ENCODE measurements at regions not wholly inside any gene's neighbourhood (a gene's known extent, or its start where the extent isn't known, plus 50 kb on each side); places are given as distances from the start of the nearest gene placed in this dataset.
"Not testable (repeated sequence)": the region's sequence is repeated elsewhere in the genome, so short reads cannot be mapped to it uniquely, and the experiment has no call there.

- Histone ChIP-seq H3K27me3 (no peaks in the 10 kb centered on the region), H3K36me3 (no peaks in the 10 kb centered on the region), H3K9me3 (no peaks in the 10 kb centered on the region), H3K4me3 (no peak overlapping the region), H3K4me1 (no peaks in the 10 kb centered on the region), H3K27ac (no peak overlapping the region)
- no peak for DNase-seq
- in situ Hi-C loops (cut with MboI; ENCODE audit: low pct_ligation_motif_present in 1 of 4, low pct_unique_long_range_greater_than_20kb in 1 of 4, low sequenced_read_pairs in 3 of 4) (no loop called here), intact Hi-C loops (cut with DNase I; ENCODE audit: low total_unique reads) (no loop called here)
- TF ChIP-seq POLR2A (IDR thresholded peaks at IDR 0.05) (no peak), EP300 (IDR thresholded peaks at IDR 0.05; ENCODE audit: low read depth) (no peak), POLR2AphosphoS5 (IDR thresholded peaks at IDR 0.05) (no peak), CTCF (IDR thresholded peaks at IDR 0.05) (no peak)
These were observed 190.3 kb upstream of the TAPT1 start for GRCh38 chr4:16416601-16417000.

- TF ChIP-seq EP300 (IDR thresholded peaks at IDR 0.05; ENCODE audit: low read depth) (no peak), POLR2AphosphoS5 (IDR thresholded peaks at IDR 0.05) (no peak), CTCF (IDR thresholded peaks at IDR 0.05) (no peak), POLR2A (IDR thresholded peaks at IDR 0.05) (no peak)
- in situ Hi-C loops (cut with MboI; ENCODE audit: low pct_ligation_motif_present in 1 of 4, low pct_unique_long_range_greater_than_20kb in 1 of 4, low sequenced_read_pairs in 3 of 4) = no loop called here
- H3K9me3 ChIP-seq = no peaks in the 10 kb centered on the region
These were observed 189.5 kb upstream of the TAPT1 start for GRCh38 chr4:16415751-16416150.

GRCh38 chr4:16413814-16414555 is 187.7 kb upstream of the TAPT1 start:
- WGBS, 2 donors (ENCODE audit: low coverage in 1 of 2) = 82 to 84% methylated on average over 10 of the region's 10 CpGs
- Histone ChIP-seq H3K27me3 (no peaks in the 10 kb centered on the region), H3K27ac (no peak overlapping the region), H3K36me3 (no peaks in the 10 kb centered on the region), H3K9me3 (no peaks in the 10 kb centered on the region), H3K4me3 (no peak overlapping the region), H3K4me1 (no peaks in the 10 kb centered on the region)
- DNase-seq = no peak
- TF ChIP-seq POLR2AphosphoS5 (IDR thresholded peaks at IDR 0.05) (no peak), EP300 (IDR thresholded peaks at IDR 0.05; ENCODE audit: low read depth) (no peak), CTCF (IDR thresholded peaks at IDR 0.05) (no peak), POLR2A (IDR thresholded peaks at IDR 0.05) (no peak)
- in situ Hi-C loops (cut with MboI; ENCODE audit: low pct_ligation_motif_present in 1 of 4, low pct_unique_long_range_greater_than_20kb in 1 of 4, low sequenced_read_pairs in 3 of 4) = no loop called here
- intact Hi-C loops (cut with DNase I; ENCODE audit: low total_unique reads) = no loop called here

More at GRCh38 chr4:16415751-16416150, 189.5 kb upstream of the TAPT1 start:
- Histone ChIP-seq H3K27ac (no peak overlapping the region), H3K4me1 (no peaks in the 10 kb centered on the region), H3K4me3 (no peak overlapping the region), H3K27me3 (no peaks in the 10 kb centered on the region), H3K36me3 (no peaks in the 10 kb centered on the region)
- intact Hi-C loops (cut with DNase I; ENCODE audit: low total_unique reads) = no loop called here
- no peak for DNase-seq

GRCh38 chr4:16411501-16412085 is 185.3 kb upstream of the TAPT1 start:
- Histone ChIP-seq H3K4me3 (no peak overlapping the region), H3K9me3 (no peaks in the 10 kb centered on the region), H3K36me3 (no peaks in the 10 kb centered on the region), H3K4me1 (no peaks in the 10 kb centered on the region), H3K27me3 (no peaks in the 10 kb centered on the region), H3K27ac (no peak overlapping the region)
- in situ Hi-C loops (cut with MboI; ENCODE audit: low pct_ligation_motif_present in 1 of 4, low pct_unique_long_range_greater_than_20kb in 1 of 4, low sequenced_read_pairs in 3 of 4) = no loop called here
- 70 to 72% methylated on average over 3 to 4 of the region's 4 CpGs for WGBS, 2 donors (ENCODE audit: low coverage in 1 of 2)
- DNase-seq = no peak
- no peak for TF ChIP-seq EP300 (IDR thresholded peaks at IDR 0.05; ENCODE audit: low read depth)
- TF ChIP-seq POLR2A (IDR thresholded peaks at IDR 0.05) = no peak
- TF ChIP-seq CTCF (IDR thresholded peaks at IDR 0.05) = no peak
- TF ChIP-seq POLR2AphosphoS5 (IDR thresholded peaks at IDR 0.05) = no peak
- intact Hi-C loops (cut with DNase I; ENCODE audit: low total_unique reads) = no loop called here

GRCh38 chr4:16393216-16393615 is 166.9 kb upstream of the TAPT1 start:
- in situ Hi-C loops (cut with MboI; ENCODE audit: low pct_ligation_motif_present in 1 of 4, low pct_unique_long_range_greater_than_20kb in 1 of 4, low sequenced_read_pairs in 3 of 4); H3K27me3 ChIP-seq; H3K27ac ChIP-seq; H3K9me3 ChIP-seq; H3K36me3 ChIP-seq; H3K4me3 ChIP-seq; DNase-seq; intact Hi-C loops (cut with DNase I; ENCODE audit: low total_unique reads); H3K4me1 ChIP-seq: not testable (repeated sequence)
- WGBS, 2 donors (ENCODE audit: low coverage in 1 of 2) = no CpG with 5 or more reads among the region's 32 CpGs

Measured in transverse colon (tissue), 4 donors.